ENCODE measurements at regions not wholly inside any gene's neighbourhood (a gene's known extent, or its start where the extent isn't known, plus 50 kb on each side); places are given as distances from the start of the nearest gene placed in this dataset.

DNA sequence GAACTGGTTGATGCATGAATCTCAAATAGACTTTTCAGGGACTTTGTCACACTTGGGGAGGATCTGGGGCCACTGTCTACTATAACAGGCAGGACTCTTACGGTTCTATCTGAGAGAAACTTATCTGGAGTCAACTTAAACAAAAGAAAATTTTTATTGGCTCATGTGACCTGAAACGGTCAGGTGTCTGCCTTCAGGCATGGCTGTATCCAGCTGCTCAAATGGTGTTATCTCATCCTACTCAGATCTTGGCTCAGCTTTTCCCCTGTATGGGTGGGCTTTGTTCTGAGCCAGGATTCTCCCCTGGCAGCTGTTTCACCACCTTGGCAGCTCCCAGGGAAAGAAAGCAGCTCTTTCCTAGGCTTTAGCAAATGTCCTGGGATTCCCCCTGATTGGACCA lies 183.2 kb upstream of the MYL2 start:
- no peak for TF ChIP-seq GABPA (IDR thresholded peaks at IDR 0.05; ENCODE audit: low read depth)
- TF ChIP-seq, protein P1, sequence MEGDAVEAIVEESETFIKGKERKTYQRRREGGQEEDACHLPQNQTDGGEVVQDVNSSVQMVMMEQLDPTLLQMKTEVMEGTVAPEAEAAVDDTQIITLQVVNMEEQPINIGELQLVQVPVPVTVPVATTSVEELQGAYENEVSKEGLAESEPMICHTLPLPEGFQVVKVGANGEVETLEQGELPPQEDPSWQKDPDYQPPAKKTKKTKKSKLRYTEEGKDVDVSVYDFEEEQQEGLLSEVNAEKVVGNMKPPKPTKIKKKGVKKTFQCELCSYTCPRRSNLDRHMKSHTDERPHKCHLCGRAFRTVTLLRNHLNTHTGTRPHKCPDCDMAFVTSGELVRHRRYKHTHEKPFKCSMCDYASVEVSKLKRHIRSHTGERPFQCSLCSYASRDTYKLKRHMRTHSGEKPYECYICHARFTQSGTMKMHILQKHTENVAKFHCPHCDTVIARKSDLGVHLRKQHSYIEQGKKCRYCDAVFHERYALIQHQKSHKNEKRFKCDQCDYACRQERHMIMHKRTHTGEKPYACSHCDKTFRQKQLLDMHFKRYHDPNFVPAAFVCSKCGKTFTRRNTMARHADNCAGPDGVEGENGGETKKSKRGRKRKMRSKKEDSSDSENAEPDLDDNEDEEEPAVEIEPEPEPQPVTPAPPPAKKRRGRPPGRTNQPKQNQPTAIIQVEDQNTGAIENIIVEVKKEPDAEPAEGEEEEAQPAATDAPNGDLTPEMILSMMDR (IDR thresholded peaks at IDR 0.05; ENCODE audit: insufficient read depth, low read length) = no peak
- TF ChIP-seq POLR2AphosphoS5 (IDR thresholded peaks at IDR 0.05; ENCODE audit: low read depth) = no peak

All from HL-60 (cell line).